Calu3 (cell line): ENCODE measurements at regions not wholly inside any gene's neighbourhood (a gene's known extent, or its start where the extent isn't known, plus 50 kb on each side); places are given as distances from the start of the nearest gene placed in this dataset.

Experiments used
- BruUV-seq: library from RNA; stranded (reverse); fragments of 400-500 nt; replicated peaks from 2 replicates; lab custom pipeline; 2021; lab: Mats Ljungman, UMichigan
- CTCF ChIA-PET: fragments of 300-600 bp; sonication (Branson Sonifier 250); formaldehyde crosslinking; loops from one replicate; lab custom pipeline; 2022; ENCODE audit warnings: antibody characterized with exemption; lab: Charles Lee
- DNase-seq: peaks from one replicate; pipeline ENCODE4 v3.0.0; 2022
- H3K27ac Mint-ChIP-seq: one replicate; pipeline ENCODE4 v1.8.0; 2022; ENCODE audit warnings: mixed read lengths; ENCODE audit not compliant: unreplicated experiment
- H3K27me3 Mint-ChIP-seq: one replicate; pipeline ENCODE4 v1.8.0; 2022; ENCODE audit warnings: mixed read lengths; ENCODE audit not compliant: unreplicated experiment
- H3K36me3 Mint-ChIP-seq: one replicate; pipeline ENCODE4 v1.8.0; 2022; ENCODE audit warnings: mild to moderate bottlenecking, moderate library complexity, mixed read lengths; ENCODE audit not compliant: insufficient read depth, unreplicated experiment
- H3K4me1 Mint-ChIP-seq: one replicate; pipeline ENCODE4 v1.8.0; 2022; ENCODE audit warnings: mild to moderate bottlenecking, low read depth, mixed read lengths; ENCODE audit not compliant: unreplicated experiment
- H3K4me3 Mint-ChIP-seq: one replicate; pipeline ENCODE4 v1.8.0; 2022; ENCODE audit warnings: mild to moderate bottlenecking, low read depth, moderate library complexity, mixed read lengths; ENCODE audit not compliant: unreplicated experiment
- H3K9me3 Mint-ChIP-seq: one replicate; pipeline ENCODE4 v1.8.0; 2022; ENCODE audit warnings: low read depth, mixed read lengths; ENCODE audit not compliant: unreplicated experiment
- intact Hi-C: fragments of 100-400 bp; cut with micrococcal nuclease; formaldehyde crosslinking; loops from one replicate; pipeline ENCODE4 v1.10.0; 2022; ENCODE audit not compliant: unreplicated experiment
- TF ChIP-seq, protein P1 (sequence below): fragments of 200-600 bp; IDR thresholded peaks from one replicate; pipeline ENCODE4 v1.8.0; 2022; ENCODE audit warnings: antibody characterized with exemption; ENCODE audit not compliant: unreplicated experiment

DNA sequence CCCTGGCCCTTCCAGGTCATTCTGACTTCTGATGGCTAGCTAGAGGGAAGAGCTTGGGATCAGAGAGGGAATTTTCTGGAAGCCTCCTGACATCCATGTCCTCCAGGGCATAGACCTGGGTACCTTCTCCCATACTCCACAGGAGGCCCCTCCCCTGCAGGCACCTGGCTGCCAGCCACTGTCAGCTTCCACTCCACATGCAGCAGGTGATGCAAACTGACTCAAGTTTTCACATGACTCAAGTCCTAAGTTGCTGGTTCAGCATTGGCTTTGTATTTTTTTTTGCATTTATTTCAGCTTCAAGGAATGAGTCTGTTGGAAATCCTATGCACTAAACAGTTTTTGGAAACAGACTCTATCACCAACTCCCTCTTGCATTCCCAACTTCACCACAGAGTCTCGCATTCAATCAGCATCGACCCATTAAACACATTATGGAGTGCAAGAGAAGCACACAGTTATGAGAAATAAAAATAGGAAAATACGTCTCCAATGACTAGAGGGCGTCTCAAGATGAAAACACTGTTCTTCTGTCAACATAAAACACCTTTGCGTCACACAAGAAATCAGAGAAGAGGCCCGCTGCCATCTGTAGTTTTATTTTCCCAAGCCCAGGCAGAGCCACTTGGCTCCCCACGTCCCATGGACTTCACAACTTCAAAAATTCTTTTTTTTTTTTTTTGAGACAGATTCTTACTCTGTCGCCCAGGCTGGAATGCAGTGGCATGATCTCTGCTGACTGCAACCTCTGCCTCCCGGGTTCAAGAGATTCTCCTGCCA lies 362.6 kb upstream of the MGMT start:
- CTCF ChIA-PET = interaction anchor here (0.7 kb wide), 1 partner anchor 760 kb away, joined by 3 read pairs; no protein-coding TSS in a partner anchor
- Mint-ChIP-seq H3K36me3 (no peaks in the 10 kb centered on the region), H3K4me3 (no peak overlapping the region), H3K27me3 (no peaks in the 10 kb centered on the region), H3K9me3 (peaks cover 10% of the 10 kb centered on the region), H3K27ac (no peak overlapping the region), H3K4me1 (no peaks in the 10 kb centered on the region)
- no peak for DNase-seq
- intact Hi-C loops = no loop called here
- BruUV-seq = no TSS peak
- TF ChIP-seq, protein P1, sequence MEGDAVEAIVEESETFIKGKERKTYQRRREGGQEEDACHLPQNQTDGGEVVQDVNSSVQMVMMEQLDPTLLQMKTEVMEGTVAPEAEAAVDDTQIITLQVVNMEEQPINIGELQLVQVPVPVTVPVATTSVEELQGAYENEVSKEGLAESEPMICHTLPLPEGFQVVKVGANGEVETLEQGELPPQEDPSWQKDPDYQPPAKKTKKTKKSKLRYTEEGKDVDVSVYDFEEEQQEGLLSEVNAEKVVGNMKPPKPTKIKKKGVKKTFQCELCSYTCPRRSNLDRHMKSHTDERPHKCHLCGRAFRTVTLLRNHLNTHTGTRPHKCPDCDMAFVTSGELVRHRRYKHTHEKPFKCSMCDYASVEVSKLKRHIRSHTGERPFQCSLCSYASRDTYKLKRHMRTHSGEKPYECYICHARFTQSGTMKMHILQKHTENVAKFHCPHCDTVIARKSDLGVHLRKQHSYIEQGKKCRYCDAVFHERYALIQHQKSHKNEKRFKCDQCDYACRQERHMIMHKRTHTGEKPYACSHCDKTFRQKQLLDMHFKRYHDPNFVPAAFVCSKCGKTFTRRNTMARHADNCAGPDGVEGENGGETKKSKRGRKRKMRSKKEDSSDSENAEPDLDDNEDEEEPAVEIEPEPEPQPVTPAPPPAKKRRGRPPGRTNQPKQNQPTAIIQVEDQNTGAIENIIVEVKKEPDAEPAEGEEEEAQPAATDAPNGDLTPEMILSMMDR = no peak

DNA sequence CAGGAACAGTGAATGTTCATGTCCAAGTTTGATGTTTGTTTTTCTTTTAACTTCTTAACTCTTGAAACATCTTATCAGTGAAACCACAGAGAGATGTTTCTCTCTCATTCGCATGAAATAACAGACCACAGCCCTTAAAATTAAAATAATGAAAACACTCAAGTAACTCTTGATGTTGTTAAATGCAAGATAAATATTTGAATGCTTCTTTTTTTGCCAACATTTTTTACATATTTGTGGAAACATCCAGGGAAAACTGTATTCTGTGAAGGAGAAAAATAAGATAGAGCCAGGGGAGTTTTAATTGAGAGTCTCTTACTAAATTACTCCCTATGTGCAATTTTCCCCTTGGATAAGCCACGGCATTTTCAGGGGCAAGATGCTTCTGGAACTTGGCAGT lies 361.8 kb upstream of the MGMT start:
- intact Hi-C loops = no loop called here
- H3K27ac Mint-ChIP-seq = no peak overlapping the region
- no peaks in the 10 kb centered on the region for H3K4me1 Mint-ChIP-seq
- peaks cover 10% of the 10 kb centered on the region for H3K9me3 Mint-ChIP-seq
- TF ChIP-seq, protein P1 = no peak
- H3K36me3 Mint-ChIP-seq = no peaks in the 10 kb centered on the region
- no peak overlapping the region for H3K4me3 Mint-ChIP-seq
- CTCF ChIA-PET = no interaction called here
- H3K27me3 Mint-ChIP-seq = no peaks in the 10 kb centered on the region
- no TSS peak for BruUV-seq
- DNase-seq = no peak

DNA sequence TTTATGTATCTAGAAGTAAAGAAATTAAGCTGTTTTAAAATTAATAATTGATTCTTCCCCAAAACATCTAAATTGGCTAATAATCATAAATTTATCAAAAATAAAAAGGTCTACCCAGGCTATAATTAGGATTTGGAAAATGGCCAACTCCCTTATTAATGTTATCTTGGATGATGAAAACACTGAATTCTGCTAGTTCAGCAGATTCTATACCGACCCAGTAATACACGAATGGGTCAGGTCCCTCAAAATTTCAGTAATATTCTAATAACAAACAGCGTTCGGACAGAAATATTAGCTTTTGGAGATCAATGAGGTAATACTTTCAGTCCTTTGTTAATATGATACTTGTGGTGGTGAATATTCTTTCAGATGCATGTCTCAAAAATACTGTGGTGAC lies 360.7 kb upstream of the MGMT start:
- no peaks in the 10 kb centered on the region for H3K36me3 Mint-ChIP-seq
- TF ChIP-seq, protein P1 = no peak
- intact Hi-C loops = no loop called here
- no peak for DNase-seq
- no peak overlapping the region for H3K27ac Mint-ChIP-seq
- H3K9me3 Mint-ChIP-seq = peaks cover 9% of the 10 kb centered on the region
- BruUV-seq = no TSS peak
- H3K4me3 Mint-ChIP-seq = no peak overlapping the region
- CTCF ChIA-PET = no interaction called here
- no peaks in the 10 kb centered on the region for H3K27me3 Mint-ChIP-seq
- no peaks in the 10 kb centered on the region for H3K4me1 Mint-ChIP-seq

DNA sequence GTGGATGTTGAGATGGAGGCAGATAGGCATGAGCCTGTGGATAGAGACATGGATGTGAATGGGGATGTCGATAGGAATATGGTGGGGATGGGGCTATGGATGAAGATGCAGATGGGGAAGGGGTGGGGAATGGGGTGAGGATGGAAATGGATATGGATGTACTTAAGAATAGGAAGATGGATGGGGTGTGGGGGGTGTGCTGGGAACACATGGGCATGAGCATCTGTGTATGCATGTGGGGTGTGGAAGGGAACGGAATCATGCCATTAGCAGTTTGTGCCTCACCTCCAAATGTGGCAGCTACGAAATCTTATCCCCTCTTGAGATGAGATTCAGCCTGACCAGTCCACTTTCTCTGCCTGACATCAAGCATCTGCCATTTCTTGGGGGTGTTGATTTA lies 359.5 kb upstream of the MGMT start:
- Mint-ChIP-seq H3K27me3 (no peaks in the 10 kb centered on the region), H3K9me3 (peaks cover 9% of the 10 kb centered on the region), H3K4me1 (no peaks in the 10 kb centered on the region), H3K36me3 (no peaks in the 10 kb centered on the region), H3K4me3 (no peak overlapping the region), H3K27ac (no peak overlapping the region)
- intact Hi-C loops = no loop called here
- TF ChIP-seq, protein P1 = no peak
- CTCF ChIA-PET = no interaction called here
- BruUV-seq = no TSS peak
- no peak for DNase-seq
